ENCODE measurements at regions not wholly inside any gene's neighbourhood (a gene's known extent, or its start where the extent isn't known, plus 50 kb on each side); places are given as distances from the start of the nearest gene placed in this dataset.

GRCh38 chr3:194865061-194865460, 179.4 kb downstream of the FAM43A start:
- no peak overlapping the region for H3K4me3 ChIP-seq
- H3K4me2 ChIP-seq = no peak overlapping the region
- no TSS peak for BruUV-seq (replicated peaks)
- H3K27ac ChIP-seq = no peak overlapping the region
- peaks cover 4% of the 10 kb centered on the region for H3F3A ChIP-seq (ENCODE audit: insufficient read depth, low read depth)
- no peak for DNase-seq
- no peaks in the 10 kb centered on the region for H3K27me3 ChIP-seq (ENCODE audit: insufficient read depth, low read depth)
- H3K79me2 ChIP-seq (ENCODE audit: low read depth) = no peaks in the 10 kb centered on the region
- ChIA-PET POLR2A (ENCODE audit: unreplicated experiment) (no interaction called here), CTCF (no interaction called here)
- peaks cover 9% of the 10 kb centered on the region for H3K4me1 ChIP-seq (replicated peaks; ENCODE audit: insufficient read depth)
- H2AFZ ChIP-seq = no peak overlapping the region
- H3K9me2 ChIP-seq (ENCODE audit: insufficient read depth) = no peaks in the 10 kb centered on the region
- H3K9me3 ChIP-seq (ENCODE audit: insufficient read depth, low read depth) = no peaks in the 10 kb centered on the region
- no peak for TF ChIP-seq EZH2 (IDR thresholded peaks at IDR 0.05; ENCODE audit: low read depth)
- TF ChIP-seq, protein P1, sequence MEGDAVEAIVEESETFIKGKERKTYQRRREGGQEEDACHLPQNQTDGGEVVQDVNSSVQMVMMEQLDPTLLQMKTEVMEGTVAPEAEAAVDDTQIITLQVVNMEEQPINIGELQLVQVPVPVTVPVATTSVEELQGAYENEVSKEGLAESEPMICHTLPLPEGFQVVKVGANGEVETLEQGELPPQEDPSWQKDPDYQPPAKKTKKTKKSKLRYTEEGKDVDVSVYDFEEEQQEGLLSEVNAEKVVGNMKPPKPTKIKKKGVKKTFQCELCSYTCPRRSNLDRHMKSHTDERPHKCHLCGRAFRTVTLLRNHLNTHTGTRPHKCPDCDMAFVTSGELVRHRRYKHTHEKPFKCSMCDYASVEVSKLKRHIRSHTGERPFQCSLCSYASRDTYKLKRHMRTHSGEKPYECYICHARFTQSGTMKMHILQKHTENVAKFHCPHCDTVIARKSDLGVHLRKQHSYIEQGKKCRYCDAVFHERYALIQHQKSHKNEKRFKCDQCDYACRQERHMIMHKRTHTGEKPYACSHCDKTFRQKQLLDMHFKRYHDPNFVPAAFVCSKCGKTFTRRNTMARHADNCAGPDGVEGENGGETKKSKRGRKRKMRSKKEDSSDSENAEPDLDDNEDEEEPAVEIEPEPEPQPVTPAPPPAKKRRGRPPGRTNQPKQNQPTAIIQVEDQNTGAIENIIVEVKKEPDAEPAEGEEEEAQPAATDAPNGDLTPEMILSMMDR (conservative IDR thresholded peaks at IDR 0.05) = no peak
- intact Hi-C loops (cut with micrococcal nuclease; ENCODE audit: unreplicated experiment) = no loop called here
- H4K20me1 ChIP-seq (ENCODE audit: insufficient read depth) = no peaks in the 10 kb centered on the region
- no peaks in the 10 kb centered on the region for H3K36me3 ChIP-seq (ENCODE audit: low read depth)

GRCh38 chr3:194865615-194866014, 179.9 kb downstream of the FAM43A start:
- no peaks in the 10 kb centered on the region for H4K20me1 ChIP-seq (ENCODE audit: insufficient read depth)
- H3K4me2 ChIP-seq = no peak overlapping the region
- DNase-seq = no peak
- no peaks in the 10 kb centered on the region for H3K9me2 ChIP-seq (ENCODE audit: insufficient read depth)
- no peaks in the 10 kb centered on the region for H3K79me2 ChIP-seq (ENCODE audit: low read depth)
- no peak overlapping the region for H2AFZ ChIP-seq
- TF ChIP-seq, protein P1 (conservative IDR thresholded peaks at IDR 0.05) = no peak
- no peak for TF ChIP-seq EZH2 (IDR thresholded peaks at IDR 0.05; ENCODE audit: low read depth)
- no peaks in the 10 kb centered on the region for H3K36me3 ChIP-seq (ENCODE audit: low read depth)
- no TSS peak for BruUV-seq (replicated peaks)
- intact Hi-C loops (cut with micrococcal nuclease; ENCODE audit: unreplicated experiment) = no loop called here
- H3F3A ChIP-seq (ENCODE audit: insufficient read depth, low read depth) = peaks cover 9% of the 10 kb centered on the region
- H3K9me3 ChIP-seq (ENCODE audit: insufficient read depth, low read depth) = no peaks in the 10 kb centered on the region
- H3K27ac ChIP-seq = no peak overlapping the region
- H3K27me3 ChIP-seq (ENCODE audit: insufficient read depth, low read depth) = no peaks in the 10 kb centered on the region
- ChIA-PET POLR2A (ENCODE audit: unreplicated experiment) (no interaction called here), CTCF (no interaction called here)
- H3K4me3 ChIP-seq = no peak overlapping the region
- peaks cover 14% of the 10 kb centered on the region for H3K4me1 ChIP-seq (replicated peaks; ENCODE audit: insufficient read depth)

DNA sequence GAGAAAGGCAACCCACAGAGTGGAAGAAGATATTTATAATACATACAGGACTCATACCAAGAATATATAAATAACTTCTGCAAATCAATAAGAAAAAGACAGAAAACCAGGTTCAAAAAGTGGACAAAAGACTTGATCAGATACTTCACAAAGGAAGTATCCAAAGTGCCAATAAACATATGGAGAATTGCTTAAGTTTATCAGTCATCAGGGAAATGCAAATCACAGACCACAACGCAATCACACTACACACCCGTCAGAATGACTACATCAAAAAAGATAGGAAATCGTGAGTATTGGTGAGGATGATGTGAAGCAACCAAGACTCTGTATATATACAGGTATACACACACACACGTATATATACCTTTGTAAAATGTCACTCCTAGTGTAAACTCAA, 180.6 kb downstream of the FAM43A start:
- BruUV-seq (replicated peaks) = no TSS peak
- Histone ChIP-seq H3K79me2 (ENCODE audit: low read depth) (no peaks in the 10 kb centered on the region), H3K27ac (no peak overlapping the region), H3K9me3 (ENCODE audit: insufficient read depth, low read depth) (no peaks in the 10 kb centered on the region), H3K27me3 (ENCODE audit: insufficient read depth, low read depth) (no peaks in the 10 kb centered on the region), H3K4me2 (no peak overlapping the region), H3K9me2 (ENCODE audit: insufficient read depth) (no peaks in the 10 kb centered on the region), H4K20me1 (ENCODE audit: insufficient read depth) (no peaks in the 10 kb centered on the region), H3K4me3 (no peak overlapping the region), H3F3A (ENCODE audit: insufficient read depth, low read depth) (peaks cover 15% of the 10 kb centered on the region), H3K36me3 (ENCODE audit: low read depth) (no peaks in the 10 kb centered on the region), H2AFZ (no peak overlapping the region), H3K4me1 (replicated peaks; ENCODE audit: insufficient read depth) (peaks cover 20% of the 10 kb centered on the region)
- DNase-seq = no peak
- ChIA-PET CTCF (no interaction called here), POLR2A (ENCODE audit: unreplicated experiment) (interaction anchor here (0.5 kb wide), 1 partner anchor 353 kb away, joined by 3 read pairs; no protein-coding TSS in a partner anchor)
- TF ChIP-seq, protein P1 (conservative IDR thresholded peaks at IDR 0.05) = no peak
- TF ChIP-seq EZH2 (IDR thresholded peaks at IDR 0.05; ENCODE audit: low read depth) = no peak
- intact Hi-C loops (cut with micrococcal nuclease; ENCODE audit: unreplicated experiment) = no loop called here
